Omental fat pad (tissue), 3 donors: ENCODE measurements at regions not wholly inside any gene's neighbourhood (a gene's known extent, or its start where the extent isn't known, plus 50 kb on each side); places are given as distances from the start of the nearest gene placed in this dataset.

ENCODE experiments used
- ATAC-seq: fragments of 150-250 bp; one replicate; pipeline ENCODE4 v1.9.1; 2016; ENCODE audit warnings: mild to moderate bottlenecking, moderate library complexity; ENCODE audit not compliant: low FRiP score
- DNase-seq: peaks from one replicate; pipeline ENCODE4 v3.0.0-alpha.2; 2019; ENCODE audit warnings: low spot score
- CTCF ChIP-seq, 3 donors: fragments of 450-650 bp; IDR thresholded peaks; one replicate each; pipeline ENCODE4 v1.5.1; 2016 to 2017; ENCODE audit warnings: antibody characterized with exemption in 3 of 3, mild to moderate bottlenecking in 3 of 3, moderate library complexity in 2 of 3

GRCh38 chr4:60565558-60565957, 634.6 kb upstream of the ADGRL3 start:
- no peak for TF ChIP-seq CTCF (IDR thresholded peaks at IDR 0.05)
- ATAC-seq (no peak), DNase-seq (no peak)

- no peak for TF ChIP-seq CTCF (IDR thresholded peaks at IDR 0.05)
- ATAC-seq (no peak), DNase-seq (no peak)
These were observed 624.8 kb upstream of the ADGRL3 start for GRCh38 chr4:60575336-60575735.

- DNase-seq (no peak), ATAC-seq (no peak)
- TF ChIP-seq CTCF (IDR thresholded peaks at IDR 0.05) = no peak
These were observed 620.8 kb upstream of the ADGRL3 start for GRCh38 chr4:60579335-60579734.

GRCh38 chr4:60581919-60582536, 618.1 kb upstream of the ADGRL3 start:
- TF ChIP-seq CTCF (IDR thresholded peaks at IDR 0.05) = no peak
- ATAC-seq (no peak), DNase-seq (no peak)

- TF ChIP-seq CTCF (IDR thresholded peaks at IDR 0.05) = no peak
- ATAC-seq = no peak
- no peak for DNase-seq
These were observed 611.6 kb upstream of the ADGRL3 start for GRCh38 chr4:60588556-60588955.

GRCh38 chr4:60589425-60589824, 610.7 kb upstream of the ADGRL3 start:
- DNase-seq = no peak
- no peak for TF ChIP-seq CTCF (IDR thresholded peaks at IDR 0.05)

GRCh38 chr4:60590116-60590515, 610.0 kb upstream of the ADGRL3 start:
- DNase-seq = no peak
- TF ChIP-seq CTCF (IDR thresholded peaks at IDR 0.05) = no peak
- ATAC-seq = no peak

More at GRCh38 chr4:60589425-60589824, 610.7 kb upstream of the ADGRL3 start:
- ATAC-seq = no peak
